ENCODE measurements at regions not wholly inside any gene's neighbourhood (a gene's known extent, or its start where the extent isn't known, plus 50 kb on each side); places are given as distances from the start of the nearest gene placed in this dataset.
"Not testable (repeated sequence)": the region's sequence is repeated elsewhere in the genome, so short reads cannot be mapped to it uniquely, and the experiment has no call there.

DNA sequence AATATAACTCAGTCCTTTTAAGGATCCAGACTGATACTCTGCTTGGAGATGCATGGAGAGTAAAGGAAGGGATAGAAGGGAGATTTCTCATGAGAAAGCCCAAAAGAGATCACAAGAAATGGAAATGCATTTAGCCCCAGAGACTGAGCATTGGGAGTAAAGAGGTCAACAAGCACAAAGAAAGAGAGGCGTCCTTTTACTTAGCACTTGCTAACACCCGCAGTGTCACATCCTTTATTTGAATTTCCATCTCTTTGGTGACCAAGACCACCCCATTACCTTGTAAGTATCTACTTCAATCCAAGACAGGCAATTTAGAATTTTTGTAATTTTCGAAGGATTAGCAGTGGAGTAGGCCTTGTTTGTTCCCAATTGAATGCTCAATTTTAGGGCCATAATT lies 111.8 kb upstream of the DCC start:
- no peak for DNase-seq (ENCODE audit: low read depth, low spot score)
- Histone ChIP-seq H3K27ac (no peak overlapping the region), H3K9me3 (ENCODE audit: low read depth, low read length) (no peaks in the 10 kb centered on the region), H3K9ac (ENCODE audit: insufficient read length) (no peak overlapping the region), H3K36me3 (ENCODE audit: insufficient read depth, low read length) (no peaks in the 10 kb centered on the region), H3K4me3 (no peak overlapping the region)
- TF ChIP-seq EZH2 (IDR thresholded peaks at IDR 0.05) (no peak), POLR2AphosphoS5 (IDR thresholded peaks at IDR 0.05; ENCODE audit: borderline replicate concordance, low read depth, low read length) (no peak), FOXP2 (optimal IDR thresholded peaks at IDR 0.05; ENCODE audit: control extremely low read depth, extremely low read length, insufficient read depth) (no peak)

GRCh38 chr18:52236131-52236530 lies 103.9 kb upstream of the DCC start:
- H3K36me3 ChIP-seq (ENCODE audit: insufficient read depth, low read length) = no peaks in the 10 kb centered on the region
- no peak overlapping the region for H3K4me3 ChIP-seq
- no peak overlapping the region for H3K9ac ChIP-seq (ENCODE audit: insufficient read length)
- no peaks in the 10 kb centered on the region for H3K9me3 ChIP-seq (ENCODE audit: low read depth, low read length)
- no peak for DNase-seq (ENCODE audit: low read depth, low spot score)
- TF ChIP-seq FOXP2 (optimal IDR thresholded peaks at IDR 0.05; ENCODE audit: control extremely low read depth, extremely low read length, insufficient read depth) (no peak), EZH2 (IDR thresholded peaks at IDR 0.05) (no peak), POLR2AphosphoS5 (IDR thresholded peaks at IDR 0.05; ENCODE audit: borderline replicate concordance, low read depth, low read length) (no peak)
- no peak overlapping the region for H3K27ac ChIP-seq

DNA sequence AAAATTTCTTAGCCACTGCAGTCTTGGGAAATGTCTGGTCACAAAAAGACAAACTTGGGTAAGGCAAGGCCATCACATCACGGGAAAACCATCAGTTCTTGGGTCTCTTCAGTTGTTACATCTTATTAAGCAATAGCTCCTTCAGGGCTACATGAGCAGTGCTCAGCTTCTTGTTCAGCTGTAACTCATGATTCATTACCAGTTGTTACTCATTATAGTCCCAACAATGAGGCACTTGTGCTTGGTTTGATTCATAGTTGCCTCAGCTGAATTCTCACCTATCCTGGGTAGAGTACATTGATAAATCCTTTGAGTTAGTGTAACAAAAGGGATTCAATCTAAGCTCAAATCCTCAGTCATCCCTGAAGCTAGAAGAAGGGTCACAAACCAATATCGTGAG lies 102.4 kb upstream of the DCC start:
- H3K27ac ChIP-seq = no peak overlapping the region
- DNase-seq (ENCODE audit: low read depth, low spot score) = no peak
- H3K36me3 ChIP-seq (ENCODE audit: insufficient read depth, low read length) = no peaks in the 10 kb centered on the region
- no peaks in the 10 kb centered on the region for H3K9me3 ChIP-seq (ENCODE audit: low read depth, low read length)
- H3K4me3 ChIP-seq = no peak overlapping the region
- TF ChIP-seq FOXP2 (optimal IDR thresholded peaks at IDR 0.05; ENCODE audit: control extremely low read depth, extremely low read length, insufficient read depth) (no peak), POLR2AphosphoS5 (IDR thresholded peaks at IDR 0.05; ENCODE audit: borderline replicate concordance, low read depth, low read length) (no peak), EZH2 (IDR thresholded peaks at IDR 0.05) (no peak)
- no peak overlapping the region for H3K9ac ChIP-seq (ENCODE audit: insufficient read length)

- Histone ChIP-seq H3K36me3 (ENCODE audit: insufficient read depth, low read length) (no peaks in the 10 kb centered on the region), H3K9me3 (ENCODE audit: low read depth, low read length) (no peaks in the 10 kb centered on the region), H3K9ac (ENCODE audit: insufficient read length) (no peak overlapping the region), H3K27ac (no peak overlapping the region), H3K4me3 (no peak overlapping the region)
- no peak for TF ChIP-seq FOXP2 (optimal IDR thresholded peaks at IDR 0.05; ENCODE audit: control extremely low read depth, extremely low read length, insufficient read depth)
- TF ChIP-seq POLR2AphosphoS5 (IDR thresholded peaks at IDR 0.05; ENCODE audit: borderline replicate concordance, low read depth, low read length) = no peak
- no peak for TF ChIP-seq EZH2 (IDR thresholded peaks at IDR 0.05)
- DNase-seq (ENCODE audit: low read depth, low spot score) = no peak
These were observed 97.3 kb upstream of the DCC start for GRCh38 chr18:52242711-52243110.

- H3K36me3 ChIP-seq (ENCODE audit: insufficient read depth, low read length) = no peaks in the 10 kb centered on the region
- DNase-seq (ENCODE audit: low read depth, low spot score) = no peak
- H3K9ac ChIP-seq (ENCODE audit: insufficient read length) = no peak overlapping the region
- no peak overlapping the region for H3K4me3 ChIP-seq
- TF ChIP-seq POLR2AphosphoS5 (IDR thresholded peaks at IDR 0.05; ENCODE audit: borderline replicate concordance, low read depth, low read length) = no peak
- TF ChIP-seq FOXP2 (optimal IDR thresholded peaks at IDR 0.05; ENCODE audit: control extremely low read depth, extremely low read length, insufficient read depth) = no peak
- no peak for TF ChIP-seq EZH2 (IDR thresholded peaks at IDR 0.05)
- H3K9me3 ChIP-seq (ENCODE audit: low read depth, low read length) = no peaks in the 10 kb centered on the region
- H3K27ac ChIP-seq = no peak overlapping the region
These were observed 95.3 kb upstream of the DCC start for GRCh38 chr18:52244658-52245057.

DNA sequence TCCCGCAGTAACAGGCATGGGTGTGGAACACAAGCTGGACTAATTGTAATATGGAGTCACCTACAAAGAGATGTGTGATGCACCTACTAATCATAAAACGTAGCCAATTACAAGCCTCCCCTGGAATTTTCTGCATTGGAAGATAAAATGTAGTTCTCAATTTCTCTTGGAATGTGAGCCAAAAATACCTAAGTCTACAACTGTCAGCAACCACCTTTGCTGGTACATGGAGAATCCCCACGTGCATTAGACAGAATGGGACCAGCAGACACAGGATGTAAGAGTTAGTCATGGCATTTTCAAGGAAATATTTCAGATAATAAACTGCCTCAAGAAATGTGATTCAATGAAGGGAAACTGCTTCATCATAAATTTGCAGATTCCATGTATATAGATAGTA lies 85.6 kb upstream of the DCC start:
- TF ChIP-seq POLR2AphosphoS5 (IDR thresholded peaks at IDR 0.05; ENCODE audit: borderline replicate concordance, low read depth, low read length) = no peak
- no peak for TF ChIP-seq EZH2 (IDR thresholded peaks at IDR 0.05)
- TF ChIP-seq FOXP2 (optimal IDR thresholded peaks at IDR 0.05; ENCODE audit: control extremely low read depth, extremely low read length, insufficient read depth) = no peak
- DNase-seq (ENCODE audit: low read depth, low spot score) = no peak
- H3K27ac ChIP-seq = no peak overlapping the region
- no peaks in the 10 kb centered on the region for H3K36me3 ChIP-seq (ENCODE audit: insufficient read depth, low read length)
- no peak overlapping the region for H3K4me3 ChIP-seq
- H3K9me3 ChIP-seq (ENCODE audit: low read depth, low read length) = no peaks in the 10 kb centered on the region
- H3K9ac ChIP-seq (ENCODE audit: insufficient read length) = no peak overlapping the region

GRCh38 chr18:52257417-52257816 lies 82.6 kb upstream of the DCC start:
- DNase-seq (ENCODE audit: low read depth, low spot score); H3K27ac ChIP-seq; H3K9me3 ChIP-seq (ENCODE audit: low read depth, low read length); H3K4me3 ChIP-seq; H3K36me3 ChIP-seq (ENCODE audit: insufficient read depth, low read length); H3K9ac ChIP-seq (ENCODE audit: insufficient read length): not testable (repeated sequence)

DNA sequence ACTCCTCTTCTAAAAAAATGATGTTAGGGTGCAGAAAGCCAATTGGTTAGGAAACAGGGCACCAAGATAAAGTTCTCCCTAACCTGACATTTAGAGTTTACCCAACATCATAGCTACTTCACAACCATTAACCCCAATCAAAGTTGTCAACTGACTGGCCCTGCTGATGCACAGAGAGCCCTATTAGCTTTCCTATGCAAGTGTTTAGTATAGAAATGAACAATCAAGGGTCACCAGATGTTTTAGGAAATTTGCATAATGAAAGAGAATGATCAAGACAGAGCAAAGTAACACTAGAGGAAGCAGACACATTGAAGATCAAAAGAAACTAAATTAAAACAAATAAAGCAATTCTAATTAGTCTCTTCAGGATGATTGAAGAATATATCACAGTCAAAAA lies 64.2 kb upstream of the DCC start:
- Histone ChIP-seq H3K27ac (no peak overlapping the region), H3K4me3 (no peak overlapping the region), H3K9me3 (ENCODE audit: low read depth, low read length) (no peaks in the 10 kb centered on the region), H3K36me3 (ENCODE audit: insufficient read depth, low read length) (no peaks in the 10 kb centered on the region), H3K9ac (ENCODE audit: insufficient read length) (no peak overlapping the region)
- no peak for DNase-seq (ENCODE audit: low read depth, low spot score)
- TF ChIP-seq EZH2 (IDR thresholded peaks at IDR 0.05) = no peak
- no peak for TF ChIP-seq POLR2AphosphoS5 (IDR thresholded peaks at IDR 0.05; ENCODE audit: borderline replicate concordance, low read depth, low read length)
- TF ChIP-seq FOXP2 (optimal IDR thresholded peaks at IDR 0.05; ENCODE audit: control extremely low read depth, extremely low read length, insufficient read depth) = no peak

GRCh38 chr18:52277785-52278184 lies 62.2 kb upstream of the DCC start:
- no peaks in the 10 kb centered on the region for H3K9me3 ChIP-seq (ENCODE audit: low read depth, low read length)
- no peak overlapping the region for H3K4me3 ChIP-seq
- no peak overlapping the region for H3K9ac ChIP-seq (ENCODE audit: insufficient read length)
- TF ChIP-seq FOXP2 (optimal IDR thresholded peaks at IDR 0.05; ENCODE audit: control extremely low read depth, extremely low read length, insufficient read depth) (no peak), EZH2 (IDR thresholded peaks at IDR 0.05) (no peak), POLR2AphosphoS5 (IDR thresholded peaks at IDR 0.05; ENCODE audit: borderline replicate concordance, low read depth, low read length) (no peak)
- DNase-seq (ENCODE audit: low read depth, low spot score) = no peak
- no peak overlapping the region for H3K27ac ChIP-seq
- H3K36me3 ChIP-seq (ENCODE audit: insufficient read depth, low read length) = no peaks in the 10 kb centered on the region
